Astrocyte (in vitro differentiated cells and primary cell): ENCODE measurements at regions not wholly inside any gene's neighbourhood (a gene's known extent, or its start where the extent isn't known, plus 50 kb on each side); places are given as distances from the start of the nearest gene placed in this dataset.
A peak's percentile ranks its signal among the peaks of the same experiment; 100 is the strongest.

Experiments
- DNase-seq: peaks from one replicate; pipeline ENCODE4 v3.0.0-alpha.2; 2010; ENCODE audit warnings: low read depth
- FAIRE-seq: peaks from 2 replicates; lab custom pipeline; 2011; peaks lifted over from hg19 to GRCh38; lab: Jason Lieb, UNC
- H2AFZ ChIP-seq: 2 replicates; pipeline ENCODE4 v1.6.0; 2012; ENCODE audit warnings: low read depth, low read length, inconsistent platforms
- H3K27ac ChIP-seq: 2 replicates; pipeline ENCODE4 v1.5.1; 2011; ENCODE audit warnings: low read depth, low read length, inconsistent platforms
- H3K27me3 ChIP-seq: 2 replicates; pipeline ENCODE4 v1.6.0; 2011; ENCODE audit warnings: low read length, inconsistent platforms; ENCODE audit not compliant: insufficient read depth
- H3K36me3 ChIP-seq: 2 replicates; pipeline ENCODE4 v1.5.1; 2011; ENCODE audit warnings: low read length, inconsistent platforms; ENCODE audit not compliant: insufficient read depth
- H3K4me1 ChIP-seq: 2 replicates; pipeline ENCODE4 v1.5.1; 2011; ENCODE audit warnings: low read length, inconsistent platforms; ENCODE audit not compliant: insufficient read depth
- H3K4me2 ChIP-seq: 2 replicates; pipeline ENCODE4 v1.6.0; 2012; ENCODE audit warnings: low read length, inconsistent platforms
- H3K4me3 ChIP-seq: 2 replicates; pipeline ENCODE4 v1.5.1; 2011; ENCODE audit warnings: low read depth, mild to moderate bottlenecking, low read length, inconsistent platforms; ENCODE audit not compliant: insufficient read depth
- H3K79me2 ChIP-seq: 2 replicates; pipeline ENCODE4 v1.6.0; 2012; ENCODE audit warnings: mild to moderate bottlenecking, low read length, inconsistent platforms; ENCODE audit not compliant: insufficient read depth
- H3K9ac ChIP-seq: 2 replicates; pipeline ENCODE4 v1.6.0; 2012; ENCODE audit warnings: mild to moderate bottlenecking, low read length, inconsistent platforms
- H3K9me3 ChIP-seq: 2 replicates; pipeline ENCODE4 v1.5.1; 2012; ENCODE audit warnings: low read depth, mild to moderate bottlenecking, low read length, inconsistent platforms; ENCODE audit not compliant: insufficient read depth
- H4K20me1 ChIP-seq: 2 replicates; pipeline ENCODE4 v1.6.0; 2012; ENCODE audit warnings: low read length, inconsistent platforms; ENCODE audit not compliant: insufficient read depth
- H3K27ac Mint-ChIP-seq: one replicate; pipeline ENCODE4 v1.8.0; 2021; ENCODE audit warnings: mild to moderate bottlenecking, mixed read lengths; ENCODE audit not compliant: unreplicated experiment
- H3K27me3 Mint-ChIP-seq: one replicate; pipeline ENCODE4 v1.8.0; 2021; ENCODE audit warnings: low read depth, mixed read lengths; ENCODE audit not compliant: unreplicated experiment
- H3K36me3 Mint-ChIP-seq: one replicate; pipeline ENCODE4 v1.8.0; 2021; ENCODE audit warnings: low read depth, mixed read lengths; ENCODE audit not compliant: unreplicated experiment
- H3K4me1 Mint-ChIP-seq: one replicate; pipeline ENCODE4 v1.8.0; 2021; ENCODE audit warnings: low read depth, mixed read lengths; ENCODE audit not compliant: unreplicated experiment
- H3K4me3 Mint-ChIP-seq: one replicate; pipeline ENCODE4 v1.8.0; 2021; ENCODE audit warnings: mild to moderate bottlenecking, moderate library complexity, mixed read lengths; ENCODE audit not compliant: unreplicated experiment
- H3K9me3 Mint-ChIP-seq: one replicate; pipeline ENCODE4 v1.8.0; 2021; ENCODE audit warnings: mild to moderate bottlenecking, mixed read lengths; ENCODE audit not compliant: unreplicated experiment
- CTCF ChIP-seq: IDR thresholded peaks from 2 replicates; pipeline ENCODE4 v1.5.1; 2011; ENCODE audit warnings: low read depth, mild to moderate bottlenecking, inconsistent platforms, low read length, moderate library complexity; ENCODE audit not compliant: insufficient read depth
- EZH2 ChIP-seq: IDR thresholded peaks from 2 replicates; pipeline ENCODE4 v1.6.1; 2012; ENCODE audit warnings: mild to moderate bottlenecking, low read length, inconsistent platforms; ENCODE audit not compliant: insufficient read depth

- no peaks in the 10 kb centered on the region for H3K9me3 ChIP-seq
- no peaks in the 10 kb centered on the region for H4K20me1 ChIP-seq
- no peak overlapping the region for H3K4me2 ChIP-seq
- H3K27ac Mint-ChIP-seq: no peak overlapping the region
- no peak overlapping the region for H3K4me3 ChIP-seq
- H3K4me1 ChIP-seq: no peaks in the 10 kb centered on the region
- no peak overlapping the region for H3K9ac ChIP-seq
- DNase-seq (peak; percentile 44), FAIRE-seq (no peak)
- no peak overlapping the region for H3K27ac ChIP-seq
- H3K4me3 Mint-ChIP-seq: no peak overlapping the region
- peaks cover 1% of the 10 kb centered on the region for H3K4me1 Mint-ChIP-seq
- H3K9me3 Mint-ChIP-seq: peaks cover 2% of the 10 kb centered on the region
- no peak overlapping the region for H2AFZ ChIP-seq
- H3K79me2 ChIP-seq: no peaks in the 10 kb centered on the region
- H3K36me3 ChIP-seq: no peaks in the 10 kb centered on the region
- H3K27me3 ChIP-seq: no peaks in the 10 kb centered on the region
- no peak for TF ChIP-seq CTCF
- no peak for TF ChIP-seq EZH2
- H3K36me3 Mint-ChIP-seq: no peaks in the 10 kb centered on the region
- peaks cover 35% of the 10 kb centered on the region for H3K27me3 Mint-ChIP-seq
These were observed 275.4 kb upstream of the HS6ST1 start for GRCh38 chr2:128593879-128594650.

- H3K9me3 Mint-ChIP-seq: peaks cover 1% of the 10 kb centered on the region
- H3K27ac ChIP-seq: no peak overlapping the region
- no peaks in the 10 kb centered on the region for H4K20me1 ChIP-seq
- no peaks in the 10 kb centered on the region for H3K27me3 ChIP-seq
- no peaks in the 10 kb centered on the region for H3K79me2 ChIP-seq
- H3K36me3 Mint-ChIP-seq: no peaks in the 10 kb centered on the region
- H3K4me1 Mint-ChIP-seq: peaks cover 1% of the 10 kb centered on the region
- no peak overlapping the region for H3K4me3 Mint-ChIP-seq
- no peaks in the 10 kb centered on the region for H3K4me1 ChIP-seq
- H3K27ac Mint-ChIP-seq: no peak overlapping the region
- H3K4me3 ChIP-seq: no peak overlapping the region
- DNase-seq (no peak), FAIRE-seq (no peak)
- H3K9ac ChIP-seq: no peak overlapping the region
- TF ChIP-seq EZH2 (no peak), CTCF (no peak)
- H3K4me2 ChIP-seq: no peak overlapping the region
- no peak overlapping the region for H2AFZ ChIP-seq
- peaks cover 33% of the 10 kb centered on the region for H3K27me3 Mint-ChIP-seq
- no peaks in the 10 kb centered on the region for H3K36me3 ChIP-seq
- no peaks in the 10 kb centered on the region for H3K9me3 ChIP-seq
These were observed 275.9 kb upstream of the HS6ST1 start for GRCh38 chr2:128594651-128594910.

GRCh38 chr2:128594953-128595677, 276.4 kb upstream of the HS6ST1 start:
- no peaks in the 10 kb centered on the region for H3K36me3 ChIP-seq
- H3K4me2 ChIP-seq: no peak overlapping the region
- H3K36me3 Mint-ChIP-seq: no peaks in the 10 kb centered on the region
- no peak for TF ChIP-seq CTCF
- no peak for TF ChIP-seq EZH2
- H3K9me3 ChIP-seq: no peaks in the 10 kb centered on the region
- no peaks in the 10 kb centered on the region for H3K4me1 ChIP-seq
- H4K20me1 ChIP-seq: no peaks in the 10 kb centered on the region
- peaks cover 32% of the 10 kb centered on the region for H3K27me3 Mint-ChIP-seq
- no peak overlapping the region for H2AFZ ChIP-seq
- H3K27ac Mint-ChIP-seq: no peak overlapping the region
- no peaks in the 10 kb centered on the region for H3K79me2 ChIP-seq
- H3K9ac ChIP-seq: no peak overlapping the region
- no peak overlapping the region for H3K4me3 ChIP-seq
- no peak for FAIRE-seq
- no peaks in the 10 kb centered on the region for H3K27me3 ChIP-seq
- peaks cover 1% of the 10 kb centered on the region for H3K4me1 Mint-ChIP-seq
- no peak overlapping the region for H3K27ac ChIP-seq
- H3K9me3 Mint-ChIP-seq: no peaks in the 10 kb centered on the region
- no peak overlapping the region for H3K4me3 Mint-ChIP-seq
- no peak for DNase-seq
